Fibroblast of skin of back (primary cell): ENCODE measurements at regions not wholly inside any gene's neighbourhood (a gene's known extent, or its start where the extent isn't known, plus 50 kb on each side); places are given as distances from the start of the nearest gene placed in this dataset.
"Not testable (repeated sequence)": the region's sequence is repeated elsewhere in the genome, so short reads cannot be mapped to it uniquely, and the experiment has no call there.

ENCODE experiments used
- DNase-seq: peaks from one replicate; pipeline ENCODE4 v3.0.0-alpha.2; 2013

DNA sequence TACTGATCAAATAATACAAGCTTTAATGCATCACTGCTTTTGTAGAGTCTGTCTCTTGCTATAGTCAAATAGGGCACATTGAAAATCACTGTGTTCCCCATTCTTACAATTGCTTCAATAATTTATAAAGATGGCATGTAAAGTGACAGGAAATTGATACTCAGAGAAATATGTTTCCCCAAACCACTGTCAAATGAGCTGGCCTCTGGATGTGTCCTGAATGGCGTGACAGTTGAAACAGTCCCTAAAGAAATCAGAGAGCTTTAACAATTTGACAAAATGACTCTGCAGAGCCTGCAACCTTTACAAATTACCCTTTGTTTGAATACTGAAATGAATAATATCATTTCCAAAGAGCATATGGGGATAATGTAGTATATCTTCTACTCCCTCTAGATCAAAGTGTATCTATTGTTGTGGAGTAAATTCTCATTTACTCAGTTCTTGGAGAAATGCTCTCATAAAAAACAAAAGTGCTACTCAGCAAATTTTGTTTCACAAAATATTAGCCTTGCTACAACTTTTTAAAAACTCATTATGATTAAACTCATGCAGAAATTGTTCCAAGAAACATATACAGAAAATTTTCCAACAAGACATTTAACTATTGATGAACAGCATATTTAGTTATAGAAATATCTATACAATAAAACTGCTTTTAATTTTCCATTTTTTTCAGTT is 763.2 kb upstream of the SPRY2 start:
- no peak for DNase-seq

DNA sequence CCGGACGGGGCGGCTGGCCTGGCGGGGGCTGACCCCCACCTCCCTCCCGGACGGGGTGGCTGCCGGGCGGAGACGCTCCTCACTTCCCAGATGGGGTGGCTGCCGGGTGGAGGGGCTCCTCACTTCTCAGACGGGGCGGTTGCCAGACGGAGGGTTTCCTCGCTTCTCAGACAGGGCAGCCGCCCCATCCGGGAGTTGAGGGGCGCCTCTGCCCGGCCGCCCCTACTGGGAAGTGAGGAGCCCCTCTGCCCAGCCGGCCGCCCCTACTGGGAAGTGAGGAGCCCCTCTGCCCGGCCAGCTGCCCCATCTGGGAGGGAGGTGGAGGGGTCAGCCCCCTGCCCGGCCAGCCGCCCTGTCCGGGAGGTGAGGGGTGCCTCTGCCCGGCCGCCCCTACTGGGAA is 761.1 kb upstream of the SPRY2 start:
- DNase-seq, result not testable (repeated sequence)

DNA sequence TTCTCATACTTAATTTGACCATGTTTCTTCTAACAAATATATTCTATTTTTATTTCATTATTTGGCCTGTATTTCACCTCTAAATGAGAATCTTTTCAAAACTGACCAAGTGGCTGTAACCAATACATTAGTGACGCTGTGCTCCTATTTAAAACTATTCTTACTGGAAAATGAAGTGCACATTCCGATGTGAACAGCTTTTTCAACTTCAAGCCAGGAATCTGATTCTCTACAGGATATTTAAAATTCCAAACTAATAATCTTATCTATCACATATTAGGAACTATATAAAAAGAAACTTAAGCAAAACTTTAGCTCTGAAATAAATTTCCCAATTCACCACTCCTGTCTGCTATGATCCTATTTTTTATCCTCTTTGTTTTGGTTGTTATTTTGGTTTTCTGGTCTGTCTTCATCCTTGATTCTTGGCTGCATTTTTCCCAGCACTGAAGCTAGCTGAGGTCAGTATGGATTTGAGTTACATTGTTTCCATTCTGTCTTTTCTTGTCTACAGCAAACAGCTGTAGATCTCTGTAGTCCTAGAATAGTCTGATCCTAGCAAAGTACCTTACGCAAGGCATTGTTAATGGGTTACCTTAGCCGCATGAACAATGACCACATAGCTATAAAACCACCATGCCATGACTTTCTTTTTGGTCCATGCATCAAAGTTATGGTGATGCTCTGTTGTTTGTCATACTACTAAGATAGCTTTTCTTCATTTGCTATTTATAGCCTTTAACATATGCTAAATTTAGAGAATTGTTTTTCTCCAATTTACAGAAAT is 748.6 kb upstream of the SPRY2 start:
- no peak for DNase-seq

DNA sequence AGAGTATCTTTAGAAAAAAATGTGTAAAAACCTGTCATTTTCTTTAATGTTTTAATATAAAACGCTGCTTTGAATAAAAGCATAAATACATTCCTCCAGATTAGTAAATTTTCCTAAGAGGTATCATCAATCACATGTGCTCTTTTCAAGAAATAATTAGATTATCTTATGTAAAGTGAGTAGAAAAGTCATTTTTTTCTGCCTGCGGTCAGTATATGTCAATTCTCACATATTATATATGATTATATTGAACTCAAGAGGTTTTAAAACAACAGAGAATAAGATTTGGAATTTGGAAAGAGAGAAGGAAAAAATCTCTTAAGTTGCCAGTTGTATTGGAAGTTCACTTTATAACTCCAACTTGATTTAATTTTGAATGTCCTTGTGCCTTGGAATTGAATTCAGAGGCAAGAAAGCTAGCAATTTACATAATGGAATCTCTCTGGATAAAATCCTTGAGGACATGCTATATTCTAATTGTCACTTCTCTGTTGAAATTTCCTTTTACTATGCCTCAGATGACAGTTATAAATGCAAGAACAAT is 740.1 kb upstream of the SPRY2 start:
- DNase-seq, result no peak

DNA sequence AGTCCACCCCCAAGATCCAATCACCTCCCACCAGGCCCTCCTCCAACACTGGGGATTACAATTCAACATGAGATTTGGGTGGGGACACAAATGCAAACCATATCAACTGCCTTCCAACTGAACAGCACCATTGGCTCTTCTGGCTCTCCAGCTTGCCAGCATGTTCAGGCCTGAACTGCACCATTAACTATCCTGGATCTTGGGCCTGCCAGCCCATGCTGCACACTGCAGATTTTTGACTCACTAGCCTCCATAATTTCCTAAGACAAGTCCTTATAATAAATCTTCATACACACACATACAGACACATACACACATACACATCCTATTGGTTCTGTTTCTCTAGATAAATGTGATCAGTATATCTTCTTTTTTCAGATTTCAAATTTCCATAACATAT is 737.1 kb upstream of the SPRY2 start:
- DNase-seq, result no peak

DNA sequence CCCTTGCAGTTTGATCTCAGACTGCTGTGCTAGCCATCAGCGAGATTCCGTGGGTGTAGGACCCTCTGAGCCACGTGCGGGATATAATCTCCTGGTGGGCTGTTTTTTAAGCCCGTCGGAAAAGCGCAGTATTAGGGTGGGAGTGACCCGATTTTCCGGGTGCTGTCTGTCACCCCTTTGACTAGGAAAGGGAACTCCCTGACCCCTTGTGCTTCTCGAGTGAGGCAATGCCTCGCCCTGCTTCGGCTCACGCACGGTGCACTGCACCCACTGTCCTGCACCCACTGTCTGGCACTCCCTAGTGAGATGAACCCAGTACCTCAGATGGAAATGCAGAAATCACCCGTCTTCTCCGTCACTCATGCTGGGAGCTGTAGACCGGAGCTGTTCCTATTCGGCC is 728.9 kb upstream of the SPRY2 start:
- DNase-seq, result not testable (repeated sequence)

DNA sequence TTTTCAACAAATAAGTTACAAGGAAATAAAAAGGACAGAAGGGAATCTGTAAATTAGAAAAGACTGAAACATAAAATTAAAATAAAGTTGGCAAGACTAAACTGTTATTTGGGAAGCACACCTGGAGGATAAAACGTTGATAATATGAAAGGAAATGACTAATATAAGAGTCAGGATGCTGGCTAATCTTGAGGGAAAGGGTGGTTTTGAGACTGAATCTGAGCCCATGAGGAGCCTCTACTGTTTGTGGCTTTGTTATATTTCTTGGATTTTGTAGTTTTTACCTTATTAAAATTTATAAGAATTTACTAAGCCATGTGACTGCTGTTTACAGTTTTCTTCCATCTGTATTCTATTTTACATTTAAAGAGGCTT is 718.0 kb upstream of the SPRY2 start:
- DNase-seq, result no peak

DNA sequence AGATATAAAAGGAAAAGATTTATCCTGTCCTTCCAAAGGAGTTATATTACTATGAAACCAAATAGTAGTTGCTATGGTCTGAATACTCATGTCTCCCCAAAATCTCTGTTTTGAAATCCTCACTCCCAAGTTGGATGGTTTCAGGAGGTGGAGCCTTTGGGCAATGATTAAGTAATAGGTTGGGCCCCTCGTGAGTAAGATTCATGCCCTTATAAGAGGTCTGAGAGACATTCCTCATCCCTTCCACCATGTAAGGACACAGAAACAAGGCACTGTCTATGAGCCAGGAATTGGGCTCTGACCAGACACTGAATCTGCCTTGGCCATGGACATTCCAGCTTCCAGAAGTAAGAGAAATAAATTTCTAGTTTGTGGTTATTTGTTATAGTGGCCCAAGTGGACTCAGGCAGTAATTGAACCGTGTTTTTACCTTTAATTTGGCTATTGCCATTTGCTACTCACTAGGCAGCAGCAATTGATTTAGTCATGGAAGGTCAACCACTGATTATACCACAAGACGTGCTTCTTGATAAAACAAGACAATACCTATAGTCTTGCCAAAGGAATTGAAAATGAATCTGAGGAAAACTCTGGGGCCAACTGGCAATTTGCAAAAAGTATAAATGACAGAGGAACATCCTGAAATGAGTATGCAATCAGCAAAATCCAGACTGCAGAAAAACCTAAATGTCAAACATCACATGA is 717.4 kb upstream of the SPRY2 start:
- no peak for DNase-seq

DNA sequence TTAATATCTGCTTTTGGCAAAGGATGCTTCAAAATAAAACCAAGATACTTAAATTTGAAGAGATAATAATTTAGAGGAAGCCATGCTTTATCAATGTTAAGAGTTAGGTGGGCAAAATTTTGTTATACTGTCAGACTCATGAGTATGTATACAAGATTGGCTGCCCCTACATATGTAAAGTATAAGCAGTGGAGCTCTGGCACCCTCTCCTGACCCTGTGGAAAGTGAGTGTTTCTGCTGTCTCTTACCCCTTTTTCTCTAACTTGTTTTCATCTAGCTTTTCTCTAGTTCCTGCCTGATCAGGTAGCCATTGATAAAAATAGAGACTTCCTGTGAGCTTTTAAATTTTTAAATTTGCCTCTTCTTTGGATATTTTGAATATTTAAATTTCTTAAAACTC is 710.9 kb upstream of the SPRY2 start:
- no peak for DNase-seq

DNA sequence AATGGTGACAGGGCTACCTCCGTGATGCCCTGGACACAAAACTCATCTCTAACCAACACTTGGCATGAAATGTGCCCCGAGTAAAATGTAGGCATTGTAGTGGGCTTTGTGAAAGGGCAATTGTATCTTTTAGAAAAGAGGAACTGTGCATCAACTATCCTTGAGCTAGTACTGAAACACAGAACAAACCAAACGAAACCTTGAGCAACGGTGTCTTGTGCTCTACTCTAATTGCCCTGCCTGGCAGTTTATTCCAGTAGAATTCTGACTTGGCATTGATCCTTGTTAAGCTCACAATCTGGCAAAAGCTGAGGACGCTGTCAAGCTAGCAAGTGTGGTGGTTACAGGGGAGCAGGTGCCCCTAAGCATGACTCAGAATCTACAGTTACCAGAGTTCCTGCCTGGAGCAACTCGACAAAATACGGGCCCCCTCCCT is 707.1 kb upstream of the SPRY2 start:
- no peak for DNase-seq

DNA sequence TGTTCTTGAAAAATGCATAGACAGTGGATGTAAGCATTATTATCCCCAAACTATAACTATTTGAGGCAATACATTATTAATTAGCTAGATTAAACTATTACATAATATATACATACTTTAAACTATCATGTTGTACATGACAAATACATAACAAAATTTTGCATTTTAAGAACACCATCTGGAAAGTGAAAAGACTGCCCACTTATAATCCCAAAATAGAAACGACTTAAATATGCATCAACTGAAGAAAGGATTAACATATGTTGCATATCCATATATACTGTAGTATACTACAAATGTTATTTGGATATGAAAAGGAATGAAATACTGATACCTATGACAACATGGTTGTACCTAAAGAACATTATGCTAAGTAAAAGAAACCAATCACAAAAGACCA is 700.8 kb upstream of the SPRY2 start:
- no peak for DNase-seq

DNA sequence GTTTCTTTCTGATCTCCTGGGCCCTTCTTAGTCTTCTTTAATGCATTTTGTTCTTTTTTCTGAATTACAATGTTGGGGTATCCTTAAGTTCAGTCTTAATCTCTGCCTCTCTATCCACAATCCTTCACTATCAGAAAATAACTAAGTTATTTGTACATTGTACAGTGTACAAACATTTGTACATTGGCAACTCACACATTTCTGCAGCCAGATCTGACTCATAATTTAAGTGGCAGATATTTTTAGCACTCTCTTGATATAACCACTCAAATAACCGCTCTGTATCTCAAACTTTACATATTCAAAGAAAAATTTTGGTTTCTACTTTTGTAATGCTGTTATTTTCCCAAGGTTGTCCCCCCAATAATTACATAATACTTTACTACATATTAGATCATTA is 691.1 kb upstream of the SPRY2 start:
- no peak for DNase-seq

DNA sequence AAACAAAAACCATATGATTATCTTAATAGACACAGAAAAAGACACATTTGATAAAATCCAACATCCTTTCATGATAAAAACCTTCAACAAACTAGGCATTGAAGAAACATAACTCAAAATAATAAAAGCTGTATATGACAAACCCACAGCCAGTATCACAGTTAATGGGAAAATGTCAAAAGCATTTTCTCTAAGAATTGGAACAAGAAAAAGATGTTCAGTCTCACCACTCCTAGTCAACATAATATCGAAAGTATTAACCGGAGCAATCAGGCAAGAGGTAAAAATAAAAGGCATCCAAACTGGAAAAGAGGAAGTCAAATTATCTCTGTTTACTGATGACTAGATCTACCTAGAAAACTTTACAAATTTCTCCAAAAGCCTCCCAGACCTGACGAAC is 684.2 kb upstream of the SPRY2 start:
- DNase-seq, result no peak

DNA sequence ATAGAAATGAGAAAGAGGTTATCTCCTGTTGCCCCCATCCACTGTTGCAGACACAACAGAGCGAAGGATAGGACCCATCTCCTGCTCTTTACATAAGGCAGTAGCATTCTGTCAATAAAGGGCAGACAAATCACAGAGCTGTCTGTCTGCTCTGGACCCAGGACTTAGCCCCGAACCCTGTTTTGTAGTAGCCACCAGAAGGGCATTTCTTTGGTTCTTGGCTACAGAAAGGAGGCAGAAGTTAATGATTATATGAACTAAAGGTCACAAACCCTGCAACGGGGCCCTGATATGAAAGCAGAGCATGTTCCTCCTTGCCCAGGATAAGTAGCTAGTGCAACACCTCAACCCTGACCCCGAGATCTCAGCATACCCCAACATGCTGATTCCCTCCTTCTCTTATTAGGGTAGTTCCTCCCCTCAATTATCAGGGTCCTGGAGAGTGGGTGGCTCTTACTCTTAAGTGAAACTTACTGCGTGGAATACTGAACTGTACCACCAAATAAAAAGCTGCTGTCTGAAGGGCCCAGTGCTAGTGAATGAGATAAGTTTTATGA is 680.4 kb upstream of the SPRY2 start:
- no peak for DNase-seq

DNA sequence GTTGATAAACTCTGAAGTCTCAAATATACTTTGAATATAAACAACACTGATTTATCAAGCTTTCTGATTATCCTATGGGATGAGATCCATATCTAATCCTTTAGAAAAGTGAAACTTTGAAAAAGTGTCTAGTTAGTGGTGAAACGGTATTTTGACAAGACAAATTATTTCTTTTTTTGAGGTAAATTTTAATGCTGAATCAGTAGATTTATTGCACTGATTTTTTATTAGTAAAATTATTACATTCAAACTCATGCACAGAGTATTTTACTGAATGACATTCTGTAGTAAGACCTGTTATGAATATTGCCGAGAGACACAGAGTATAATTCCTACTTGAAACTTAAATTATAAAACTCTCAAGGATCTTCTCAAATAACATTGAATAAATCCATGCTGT is 679.1 kb upstream of the SPRY2 start:
- no peak for DNase-seq

DNA sequence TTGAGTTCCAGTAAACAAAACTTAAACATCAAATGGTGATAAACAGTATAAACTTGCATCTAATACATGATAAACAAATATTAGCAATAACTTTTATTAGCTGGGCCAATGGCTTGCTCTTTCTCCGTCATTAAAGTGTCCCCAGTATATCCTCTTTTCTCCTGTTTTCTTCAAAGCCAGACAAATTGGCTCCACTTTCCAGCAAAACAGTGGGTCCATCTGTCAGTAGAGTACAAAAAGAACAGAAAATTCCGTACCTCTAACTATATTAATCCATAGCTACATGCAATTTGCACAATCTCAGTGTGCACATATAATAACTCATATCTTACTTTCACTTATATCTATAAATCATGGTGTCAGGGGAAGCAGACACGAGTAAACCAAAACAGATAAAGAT is 678.0 kb upstream of the SPRY2 start:
- no peak for DNase-seq

DNA sequence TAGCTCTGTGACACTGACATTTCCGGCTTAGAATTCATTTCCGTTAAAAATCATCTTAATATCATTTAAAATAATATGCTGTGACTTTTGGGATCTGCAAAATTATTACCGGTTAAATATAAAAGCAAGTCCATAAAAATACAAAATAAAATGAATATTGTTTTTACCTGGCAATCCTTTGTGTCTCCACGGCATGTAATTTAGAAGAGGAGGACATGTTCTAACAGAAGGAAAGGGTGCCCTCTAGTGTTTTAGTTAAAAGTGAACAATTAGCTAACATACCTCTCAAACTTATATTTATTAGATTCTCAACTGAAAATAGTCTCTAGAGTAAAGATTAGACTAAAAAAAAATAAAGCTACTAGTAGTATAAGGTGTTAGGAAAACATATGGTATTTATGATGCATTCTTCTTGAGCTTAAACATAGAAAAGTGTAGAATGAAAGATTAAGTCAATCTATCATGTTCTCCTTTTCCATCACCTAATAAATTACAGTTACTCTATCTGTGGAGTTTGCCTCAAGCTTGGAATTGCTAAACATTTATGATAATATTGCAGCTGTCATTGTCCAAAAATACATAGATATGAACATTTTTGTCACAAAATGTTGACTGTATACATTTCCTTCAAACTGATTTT is 676.7 kb upstream of the SPRY2 start:
- DNase-seq, result peak; percentile 49

DNA sequence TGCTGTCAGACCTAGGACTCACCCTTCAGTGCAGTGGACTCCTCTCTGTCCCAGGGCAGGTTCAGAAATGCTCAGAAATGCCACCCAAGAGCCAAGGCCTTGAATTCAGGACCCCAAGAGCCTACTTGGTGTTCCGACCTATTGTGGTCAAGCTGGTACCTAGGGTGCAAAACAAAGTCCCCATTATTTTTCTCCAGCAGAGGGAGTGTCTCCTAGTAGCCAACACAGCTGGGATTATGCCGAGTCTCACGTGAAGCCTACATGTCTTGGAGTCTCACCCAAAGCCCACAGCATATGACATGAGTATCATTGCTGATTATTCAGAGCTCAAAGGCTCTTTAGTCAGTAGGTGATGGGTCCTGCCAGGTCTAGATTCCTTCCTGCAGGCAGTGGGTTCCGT is 671.1 kb upstream of the SPRY2 start:
- DNase-seq, result no peak

DNA sequence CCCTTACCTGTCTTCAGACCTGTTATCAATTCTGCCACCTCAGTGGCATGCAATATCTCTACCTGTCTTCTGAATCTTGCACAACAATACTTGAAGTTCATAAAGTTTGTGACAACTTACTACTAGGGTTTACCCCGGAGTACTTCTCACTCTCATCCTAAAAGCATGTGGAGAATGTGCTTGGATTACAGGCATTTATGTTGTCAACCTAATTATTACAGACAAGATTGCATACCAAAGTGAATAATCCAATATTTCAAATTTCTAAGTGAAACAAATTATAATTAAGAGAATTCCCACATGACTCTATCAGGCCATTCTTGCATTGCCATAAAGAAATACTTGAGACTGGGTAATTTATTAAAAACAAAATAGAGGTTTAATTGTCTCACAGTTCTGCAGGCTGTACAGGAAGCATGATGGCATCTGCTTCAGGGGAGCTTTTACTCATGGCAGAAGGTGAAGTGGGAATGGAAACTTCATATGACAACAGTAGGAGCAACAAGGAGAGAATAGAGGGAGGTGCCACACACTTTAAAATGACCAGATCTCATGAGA is 661.0 kb upstream of the SPRY2 start:
- DNase-seq, result peak; percentile 20

DNA sequence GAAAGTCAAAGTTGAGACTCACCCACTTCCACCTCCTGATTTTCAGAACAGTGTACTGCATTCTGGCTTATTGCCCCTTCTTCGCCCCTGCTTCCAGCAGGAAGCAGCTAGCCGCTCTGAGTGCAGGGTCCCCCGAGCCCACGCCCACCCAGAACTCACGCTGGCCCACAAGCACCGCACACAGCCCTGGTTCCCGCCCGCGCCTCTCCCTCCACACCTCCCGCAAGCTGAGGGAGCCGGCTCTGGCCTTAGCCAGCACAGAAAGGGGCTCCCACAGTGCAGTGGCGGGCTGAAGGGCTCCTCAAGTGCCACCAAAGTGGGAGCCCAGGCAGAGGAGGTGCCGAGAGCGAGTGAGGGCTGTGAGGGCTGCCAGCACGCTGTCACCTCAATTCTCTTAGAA is 657.7 kb upstream of the SPRY2 start:
- DNase-seq, result not testable (repeated sequence)

DNA sequence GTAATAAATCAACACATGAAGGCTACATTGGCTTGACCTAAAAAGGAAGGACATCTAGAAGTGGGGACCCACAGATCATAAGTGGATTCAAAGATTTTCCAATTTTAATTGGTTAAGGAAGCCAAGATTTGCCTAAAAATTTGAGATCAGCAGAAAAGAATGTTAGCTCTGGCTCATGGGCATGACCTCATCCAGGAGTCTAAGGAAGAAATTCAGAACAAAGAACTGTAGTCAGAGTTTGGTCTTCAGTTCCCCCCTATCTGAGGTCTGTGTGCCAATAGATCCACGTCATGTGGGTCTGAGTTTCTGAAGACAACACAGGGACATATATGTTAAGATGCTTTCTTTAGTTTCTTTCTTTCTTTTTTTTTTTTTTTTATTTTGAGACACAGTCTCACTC is 648.8 kb upstream of the SPRY2 start:
- no peak for DNase-seq

DNA sequence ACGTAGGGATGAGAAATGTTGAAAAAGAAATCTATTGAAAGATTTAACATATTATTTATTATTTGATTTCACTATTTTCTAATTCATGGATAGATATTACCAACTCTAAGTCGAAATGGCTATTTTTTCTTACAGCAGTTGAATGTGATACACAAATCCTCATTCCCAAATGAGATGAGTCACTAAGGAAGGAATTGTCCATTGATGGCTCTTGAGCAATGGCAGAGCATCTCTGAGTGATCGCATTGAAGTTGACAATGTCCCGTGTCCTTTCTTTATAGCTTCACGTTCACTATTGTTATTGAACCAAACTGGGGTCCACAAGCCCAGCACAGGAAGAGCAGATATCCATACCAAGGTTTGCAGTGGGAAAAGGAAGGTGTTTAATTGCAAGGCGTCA is 648.3 kb upstream of the SPRY2 start:
- no peak for DNase-seq
